IPS-18c (cell line): ENCODE measurements at regions not wholly inside any gene's neighbourhood (a gene's known extent, or its start where the extent isn't known, plus 50 kb on each side); places are given as distances from the start of the nearest gene placed in this dataset.
"Not testable (repeated sequence)": the region's sequence is repeated elsewhere in the genome, so short reads cannot be mapped to it uniquely, and the experiment has no call there.

Experiments used
- H3K4me3 ChIP-seq: 2 replicates; pipeline ENCODE4 v1.7.0; 2013; ENCODE audit warnings: low read depth, mild to moderate bottlenecking, low read length, moderate library complexity; ENCODE audit not compliant: insufficient read depth
- H3K9me3 ChIP-seq: one replicate; pipeline ENCODE4 v1.6.1; 2013; ENCODE audit warnings: mild to moderate bottlenecking, low read length, moderate library complexity; ENCODE audit not compliant: control insufficient read depth, insufficient read depth

GRCh38 chr2:231644426-231644825 lies 51.8 kb downstream of the TEX44 start:
- Histone ChIP-seq H3K9me3 (no peaks in the 10 kb centered on the region), H3K4me3 (no peak overlapping the region)

GRCh38 chr2:231646476-231646875 lies 53.8 kb downstream of the TEX44 start:
- Histone ChIP-seq H3K4me3 (no peak overlapping the region), H3K9me3 (no peaks in the 10 kb centered on the region)

- H3K9me3 ChIP-seq, result no peaks in the 10 kb centered on the region
Measured at GRCh38 chr2:231648579-231649174, 56.0 kb downstream of the TEX44 start.

GRCh38 chr2:231651561-231651960 lies 56.8 kb upstream of the PTMA start:
- not testable (repeated sequence) for H3K9me3 ChIP-seq, H3K4me3 ChIP-seq

More at GRCh38 chr2:231648579-231649174, 56.0 kb downstream of the TEX44 start:
- H3K4me3 ChIP-seq, result no peak overlapping the region

GRCh38 chr2:231655488-231655887 lies 52.8 kb upstream of the PTMA start:
- Histone ChIP-seq H3K9me3 (no peaks in the 10 kb centered on the region), H3K4me3 (peak overlapping the region; percentile 28; the same call in 1 of the 2 replicates)

GRCh38 chr2:231655894-231656293 lies 52.4 kb upstream of the PTMA start:
- H3K4me3 ChIP-seq, result no peak overlapping the region

More at GRCh38 chr2:231655894-231656293, 52.4 kb upstream of the PTMA start:
- no peaks in the 10 kb centered on the region for H3K9me3 ChIP-seq
